ENCODE measurements at regions not wholly inside any gene's neighbourhood (a gene's known extent, or its start where the extent isn't known, plus 50 kb on each side); places are given as distances from the start of the nearest gene placed in this dataset.

GRCh38 chr3:134704133-134704532 is 53.3 kb upstream of the KY start:
- no peak overlapping the region for H3K27ac Mint-ChIP-seq (ENCODE audit: unreplicated experiment)
- no peaks in the 10 kb centered on the region for H3K4me1 Mint-ChIP-seq
- H3K27me3 Mint-ChIP-seq (ENCODE audit: low read depth), result peaks cover 7% of the 10 kb centered on the region
- TF ChIP-seq CTCF (conservative IDR thresholded peaks at IDR 0.05), result no peak
- H3K4me3 Mint-ChIP-seq, result no peak overlapping the region
- no peak for DNase-seq (ENCODE audit: low read depth, low spot score)
- peaks cover 5% of the 10 kb centered on the region for H3K9me3 Mint-ChIP-seq
- peaks cover 2% of the 10 kb centered on the region for H3K36me3 Mint-ChIP-seq (ENCODE audit: low read depth)

- H3K4me1 Mint-ChIP-seq, result peaks cover 1% of the 10 kb centered on the region
Observed at GRCh38 chr3:134704556-134704955, 53.7 kb upstream of the KY start.

GRCh38 chr3:134707908-134708597 is 57.2 kb upstream of the KY start:
- no peak overlapping the region for H3K27ac Mint-ChIP-seq (ENCODE audit: unreplicated experiment)
- H3K4me1 Mint-ChIP-seq, result peaks cover 20% of the 10 kb centered on the region
- H3K27me3 Mint-ChIP-seq (ENCODE audit: low read depth), result no peaks in the 10 kb centered on the region
- no peaks in the 10 kb centered on the region for H3K36me3 Mint-ChIP-seq (ENCODE audit: low read depth)
- no peak for DNase-seq (ENCODE audit: low read depth, low spot score)
- TF ChIP-seq CTCF (conservative IDR thresholded peaks at IDR 0.05), result no peak
- no peaks in the 10 kb centered on the region for H3K9me3 Mint-ChIP-seq
- no peak overlapping the region for H3K4me3 Mint-ChIP-seq

More at GRCh38 chr3:134704556-134704955, 53.7 kb upstream of the KY start:
- Mint-ChIP-seq H3K4me3 (no peak overlapping the region), H3K9me3 (peaks cover 5% of the 10 kb centered on the region), H3K27ac (ENCODE audit: unreplicated experiment) (no peak overlapping the region), H3K27me3 (ENCODE audit: low read depth) (peaks cover 6% of the 10 kb centered on the region), H3K36me3 (ENCODE audit: low read depth) (peaks cover 2% of the 10 kb centered on the region)
- no peak for DNase-seq (ENCODE audit: low read depth, low spot score)
- no peak for TF ChIP-seq CTCF (conservative IDR thresholded peaks at IDR 0.05)

- no peak for DNase-seq (ENCODE audit: low read depth, low spot score)
Observed at GRCh38 chr3:134708671-134709070, 57.8 kb upstream of the KY start.

GRCh38 chr3:134709076-134709475 is 58.3 kb upstream of the KY start:
- DNase-seq (ENCODE audit: low read depth, low spot score), result no peak
- H3K36me3 Mint-ChIP-seq (ENCODE audit: low read depth), result no peaks in the 10 kb centered on the region
- H3K4me1 Mint-ChIP-seq, result peaks cover 20% of the 10 kb centered on the region
- no peaks in the 10 kb centered on the region for H3K27me3 Mint-ChIP-seq (ENCODE audit: low read depth)
- H3K4me3 Mint-ChIP-seq, result no peak overlapping the region
- no peaks in the 10 kb centered on the region for H3K9me3 Mint-ChIP-seq
- no peak for TF ChIP-seq CTCF (conservative IDR thresholded peaks at IDR 0.05)
- H3K27ac Mint-ChIP-seq (ENCODE audit: unreplicated experiment), result no peak overlapping the region

More at GRCh38 chr3:134708671-134709070, 57.8 kb upstream of the KY start:
- TF ChIP-seq CTCF (conservative IDR thresholded peaks at IDR 0.05), result no peak
- no peaks in the 10 kb centered on the region for H3K36me3 Mint-ChIP-seq (ENCODE audit: low read depth)
- no peak overlapping the region for H3K27ac Mint-ChIP-seq (ENCODE audit: unreplicated experiment)
- peaks cover 20% of the 10 kb centered on the region for H3K4me1 Mint-ChIP-seq
- no peaks in the 10 kb centered on the region for H3K9me3 Mint-ChIP-seq
- no peak overlapping the region for H3K4me3 Mint-ChIP-seq
- H3K27me3 Mint-ChIP-seq (ENCODE audit: low read depth), result no peaks in the 10 kb centered on the region
